Fibroblast of skin of right biceps (primary cell): ENCODE measurements at regions not wholly inside any gene's neighbourhood (a gene's known extent, or its start where the extent isn't known, plus 50 kb on each side); places are given as distances from the start of the nearest gene placed in this dataset.
A peak's percentile ranks its signal among the peaks of the same experiment; 100 is the strongest.
"Not testable (repeated sequence)": the region's sequence is repeated elsewhere in the genome, so short reads cannot be mapped to it uniquely, and the experiment has no call there.

Experiments used
- DNase-seq: peaks from one replicate; pipeline ENCODE4 v3.0.0-alpha.2; 2013

DNA sequence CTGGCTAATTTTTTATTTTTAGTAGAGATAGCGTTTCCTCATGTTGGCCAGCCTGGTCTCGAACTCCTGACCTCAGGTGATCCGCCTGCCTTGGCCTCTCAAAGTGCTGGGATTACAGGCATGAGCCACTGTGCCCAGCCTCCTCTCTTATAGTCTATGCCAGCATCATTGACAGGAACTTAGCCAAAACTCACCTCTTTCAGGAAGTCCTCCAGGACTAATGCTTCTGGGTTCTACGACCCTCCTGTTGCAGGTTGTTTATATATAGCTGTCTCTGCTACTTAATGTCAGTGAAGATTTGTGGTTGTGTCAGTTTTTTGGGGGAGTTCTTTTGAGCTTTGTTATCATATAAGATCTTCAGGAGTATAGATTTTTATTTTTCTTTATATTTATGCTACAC lies 112.1 kb upstream of the CDC42EP3 start:
- DNase-seq = no peak

GRCh38 chr2:37784071-37784758 lies 112.8 kb upstream of the CDC42EP3 start:
- peak; percentile 50 for DNase-seq

- DNase-seq = no peak
Measured at GRCh38 chr2:37784759-37785149, 113.3 kb upstream of the CDC42EP3 start.

- DNase-seq = peak; percentile 57
Measured at GRCh38 chr2:37786191-37786698, 114.8 kb upstream of the CDC42EP3 start.

GRCh38 chr2:37786854-37787253 lies 115.4 kb upstream of the CDC42EP3 start:
- no peak for DNase-seq

GRCh38 chr2:37788602-37789209 lies 117.3 kb upstream of the CDC42EP3 start:
- DNase-seq = no peak

- peak; percentile 78 for DNase-seq
Measured at GRCh38 chr2:37790019-37790418, 118.6 kb upstream of the CDC42EP3 start.

DNA sequence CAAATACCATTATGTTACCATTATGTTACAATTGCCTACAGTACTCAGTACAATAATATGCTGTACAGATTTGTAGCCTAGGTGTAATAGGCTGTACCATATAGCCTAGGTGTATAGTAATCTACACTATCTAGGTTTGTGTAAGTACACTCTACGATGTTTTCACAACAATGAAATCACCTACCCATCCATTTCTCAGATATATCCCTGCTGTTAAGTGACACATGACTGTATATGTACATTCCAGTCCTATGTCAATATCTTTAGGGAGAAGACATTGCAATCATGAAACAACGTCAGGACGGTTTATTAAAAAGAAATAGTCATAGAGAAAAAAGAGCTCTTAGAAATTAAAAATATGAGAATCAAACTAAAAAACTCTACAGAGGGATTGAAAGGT lies 119.0 kb upstream of the CDC42EP3 start:
- DNase-seq = no peak

DNA sequence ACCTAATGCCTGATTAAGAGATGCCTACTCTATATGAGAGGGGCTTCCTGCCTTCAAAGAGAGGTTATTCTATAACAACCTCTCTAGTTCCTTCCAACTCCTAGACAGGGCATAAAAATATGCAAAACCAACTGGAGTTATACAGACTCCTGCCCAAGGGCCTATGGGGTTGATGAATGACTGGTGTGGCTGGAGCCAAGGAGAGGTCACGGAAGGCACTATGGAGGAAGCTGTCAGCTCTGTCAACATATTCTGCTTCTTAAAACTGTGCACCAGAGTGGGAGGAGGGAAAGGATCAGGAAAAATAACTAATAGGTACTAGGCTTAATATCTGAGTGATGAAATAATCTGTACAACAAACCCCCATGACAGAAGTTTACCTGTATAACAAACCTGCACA lies 120.9 kb upstream of the CDC42EP3 start:
- DNase-seq = no peak

GRCh38 chr2:37793004-37793403 lies 121.6 kb upstream of the CDC42EP3 start:
- no peak for DNase-seq

GRCh38 chr2:37794717-37795116 lies 123.3 kb upstream of the CDC42EP3 start:
- DNase-seq = no peak

DNA sequence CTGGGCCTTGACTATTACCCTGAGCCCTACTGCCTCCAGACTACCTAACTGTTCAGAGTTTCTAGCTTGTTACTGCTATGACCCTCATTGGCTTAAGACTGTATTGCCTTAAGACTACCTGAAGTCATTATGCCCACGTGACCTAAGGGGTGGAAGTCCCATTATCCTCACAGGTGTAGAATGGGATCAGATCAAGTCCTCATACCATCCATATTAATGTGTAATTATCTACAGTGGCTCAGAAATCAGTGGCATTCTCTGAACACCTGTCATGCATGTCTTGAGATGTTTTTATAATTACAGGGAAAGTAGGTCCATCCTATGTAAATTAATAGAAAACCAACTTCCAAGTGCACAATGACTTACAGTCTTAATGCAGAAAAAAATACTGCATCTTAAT lies 124.0 kb upstream of the CDC42EP3 start:
- no peak for DNase-seq

DNA sequence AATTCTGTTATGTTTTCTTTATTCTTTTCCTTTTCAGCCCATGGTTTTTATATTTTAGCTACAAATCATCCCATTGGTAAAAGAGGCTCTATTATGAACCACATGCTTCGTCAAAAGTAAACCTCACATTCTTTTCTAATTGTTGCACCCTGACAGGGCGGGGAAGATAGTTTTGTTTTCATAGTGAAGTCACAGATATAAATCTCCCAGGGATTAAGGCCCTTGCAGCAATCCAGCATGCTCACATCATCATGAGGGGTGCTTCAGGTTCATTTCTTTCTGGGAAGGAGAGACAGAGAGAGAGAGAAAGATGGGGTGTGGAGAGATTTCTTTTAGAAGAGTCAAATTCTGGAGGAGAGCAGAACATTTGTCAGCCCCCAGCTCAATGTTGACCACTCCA lies 124.5 kb upstream of the CDC42EP3 start:
- peak; percentile 97 for DNase-seq

- DNase-seq = no peak
Measured at GRCh38 chr2:37796481-37796880, 125.0 kb upstream of the CDC42EP3 start.

GRCh38 chr2:37797081-37797480 lies 125.6 kb upstream of the CDC42EP3 start:
- DNase-seq = peak; percentile 87

GRCh38 chr2:37798315-37799005 lies 126.6 kb upstream of the RMDN2 start:
- peak; percentile 58 for DNase-seq

GRCh38 chr2:37800176-37800858 lies 124.8 kb upstream of the RMDN2 start:
- peak; percentile 54 for DNase-seq

GRCh38 chr2:37802211-37802752 lies 122.8 kb upstream of the RMDN2 start:
- DNase-seq = peak; percentile 64

DNA sequence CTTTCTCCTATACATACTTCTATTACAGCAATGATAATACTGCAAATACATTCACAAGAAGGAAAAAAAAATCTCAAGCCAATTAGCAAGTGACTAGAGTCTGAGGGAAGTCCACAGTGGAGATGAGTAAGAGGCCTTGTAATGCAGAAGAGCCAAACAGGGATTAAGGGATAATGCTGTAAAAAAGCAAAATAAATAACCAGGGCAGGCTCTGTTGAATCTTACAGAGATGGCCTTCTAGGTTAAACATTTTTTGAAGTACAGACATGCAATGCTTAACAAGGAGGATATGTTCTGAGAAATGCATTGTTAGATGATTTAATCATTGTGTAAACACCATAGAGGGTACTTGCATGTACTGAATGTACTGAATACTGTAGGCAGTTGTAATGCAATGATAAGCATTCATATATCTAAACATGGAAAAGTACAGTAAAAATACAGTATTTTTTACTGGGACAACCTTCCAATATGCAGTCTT lies 122.1 kb upstream of the RMDN2 start:
- peak; percentile 99 for DNase-seq

GRCh38 chr2:37806004-37806403 lies 119.1 kb upstream of the RMDN2 start:
- not testable (repeated sequence) for DNase-seq

DNA sequence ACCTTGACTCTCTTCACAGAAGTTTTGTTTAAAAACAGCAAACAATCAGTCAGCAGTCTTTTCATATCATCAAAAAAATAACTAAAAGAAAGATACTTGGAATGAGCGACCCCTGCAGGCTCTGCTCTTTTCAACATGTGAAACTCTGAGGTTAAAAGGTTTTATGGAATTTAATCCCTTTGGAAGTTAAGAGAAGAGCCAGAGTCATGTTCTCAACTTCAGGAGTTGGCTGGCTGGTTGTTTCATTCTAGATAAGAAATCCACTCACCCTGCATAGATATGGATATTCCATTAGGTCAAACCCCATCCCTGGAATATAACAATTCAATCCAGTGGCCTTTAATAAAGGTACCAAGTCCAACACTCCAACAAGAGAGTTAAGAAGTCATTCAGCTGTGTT lies 115.6 kb upstream of the RMDN2 start:
- DNase-seq = peak; percentile 74

DNA sequence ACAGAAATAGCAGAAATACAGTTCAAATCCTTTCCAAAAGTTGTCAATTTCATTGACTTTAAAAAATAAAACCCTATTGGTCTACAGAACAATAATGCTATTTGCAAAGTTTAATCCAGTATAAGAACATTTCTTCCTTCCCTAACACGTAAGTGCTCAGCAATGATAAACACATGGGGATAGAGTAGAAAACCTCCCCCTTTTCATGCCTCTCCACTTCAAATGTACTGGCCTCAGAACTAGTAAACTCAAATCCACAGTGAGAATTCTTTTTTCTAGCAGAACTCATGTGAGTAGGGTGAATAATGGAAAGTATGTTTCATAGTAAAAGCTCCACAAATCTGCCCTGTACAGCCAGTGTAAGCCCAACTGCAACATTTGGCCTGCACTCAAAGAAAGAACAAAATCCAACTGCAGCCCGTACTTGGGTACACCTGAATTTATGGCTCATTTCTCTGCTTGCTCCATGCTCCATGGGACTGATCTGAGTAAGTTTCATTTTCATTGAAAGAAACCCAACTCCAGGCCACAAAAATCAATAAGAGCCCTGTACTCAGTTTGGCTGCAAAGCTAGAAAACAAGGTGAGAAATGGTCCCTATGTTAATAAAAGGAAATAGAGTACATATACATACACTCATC lies 115.0 kb upstream of the RMDN2 start:
- peak; percentile 65 for DNase-seq
